HepG2 (cell line): ENCODE measurements at regions not wholly inside any gene's neighbourhood (a gene's known extent, or its start where the extent isn't known, plus 50 kb on each side); places are given as distances from the start of the nearest gene placed in this dataset.

ENCODE experiments used
- CBFB ChIP-seq: sonication (generic); formaldehyde crosslinking; IDR thresholded peaks from 2 replicates; pipeline ENCODE4 v1.4.0; 2020; ENCODE audit warnings: missing genetic modification reagents
- FOXP1 ChIP-seq, 2 experiments: fragments of 450-650 bp in 1 of 2; IDR thresholded peaks; 2 replicates each; pipeline ENCODE4 v1.6.1; 2017 to 2018; ENCODE audit warnings: antibody characterized with exemption in 1 of 2
- FUBP1 ChIP-seq: sonication (generic); formaldehyde crosslinking; IDR thresholded peaks from 2 replicates; pipeline ENCODE4 v1.5.1; 2020; ENCODE audit warnings: missing genetic modification reagents, mild to moderate bottlenecking, borderline replicate concordance
- MTA3 ChIP-seq: sonication (generic); formaldehyde crosslinking; IDR thresholded peaks from 2 replicates; pipeline ENCODE4 v1.4.0; 2020; ENCODE audit warnings: missing genetic modification reagents
- MXD4 ChIP-seq: IDR thresholded peaks from 2 replicates; pipeline ENCODE4 v1.6.1; 2016; ENCODE audit warnings: mild to moderate bottlenecking, missing biosample characterization, missing genetic modification reagents
- NFE2 ChIP-seq: sonication (generic); formaldehyde crosslinking; IDR thresholded peaks from 2 replicates; pipeline ENCODE4 v1.4.0; 2020; ENCODE audit warnings: missing genetic modification reagents
- THAP9 ChIP-seq: sonication (generic); formaldehyde crosslinking; IDR thresholded peaks from 2 replicates; pipeline ENCODE4; 2020; ENCODE audit warnings: missing genetic modification reagents, mild to moderate bottlenecking, borderline replicate concordance
- ZNF274 ChIP-seq: sonication (generic); formaldehyde crosslinking; IDR thresholded peaks from 2 replicates; pipeline ENCODE4 v1.5.1; 2020; ENCODE audit warnings: mild to moderate bottlenecking, missing genetic modification reagents
- ZNF530 ChIP-seq: sonication (generic); formaldehyde crosslinking; IDR thresholded peaks from 2 replicates; pipeline ENCODE4 v1.5.0; 2020; ENCODE audit warnings: low read depth, mild to moderate bottlenecking, missing genetic modification reagents
- ZSCAN22 ChIP-seq: sonication (generic); formaldehyde crosslinking; IDR thresholded peaks from 2 replicates; pipeline ENCODE4 v1.4.0; 2020; ENCODE audit warnings: mild to moderate bottlenecking, missing genetic modification reagents

DNA sequence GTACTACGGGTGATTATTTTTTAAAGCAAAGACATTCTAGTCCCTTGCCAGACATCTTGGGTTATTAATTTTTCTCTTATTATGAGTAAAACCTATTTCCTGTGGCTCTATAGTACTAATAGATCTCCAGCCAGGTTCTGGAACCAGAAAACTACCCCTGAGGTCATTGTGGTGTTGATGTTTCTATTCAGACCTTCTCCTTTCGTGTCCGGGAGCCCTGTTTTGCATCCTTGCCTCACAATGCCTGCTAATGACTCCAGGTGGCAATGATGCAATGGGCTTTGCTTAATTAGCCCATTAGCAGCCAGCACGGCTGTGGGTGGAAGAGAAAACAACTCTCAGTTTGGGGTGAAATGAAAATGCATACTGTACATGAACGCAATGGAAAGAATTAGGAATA, 62.9 kb upstream of the ARG1 start:
- no peak for TF ChIP-seq CBFB (CRISPR knock-in tag)
- TF ChIP-seq THAP9 (CRISPR knock-in tag) = no peak
- TF ChIP-seq ZSCAN22 = no peak
- no peak for TF ChIP-seq NFE2 (CRISPR knock-in tag)
- no peak for TF ChIP-seq FUBP1 (CRISPR knock-in tag)
- TF ChIP-seq MXD4 (CRISPR knock-in tag) = no peak
- TF ChIP-seq ZNF530 (CRISPR knock-in tag) = no peak
- no peak for TF ChIP-seq MTA3 (CRISPR knock-in tag)
- TF ChIP-seq FOXP1 (IDR thresholded peaks at IDR 0.05) = no peak
- no peak for TF ChIP-seq FOXP1 (CRISPR knock-in tag; IDR thresholded peaks at IDR 0.05)
- no peak for TF ChIP-seq ZNF274 (CRISPR knock-in tag)
